Stimulated activated CD4-positive, alpha-beta T cell treated with anti-CD3 and anti-CD28 coated beads, Interleukin-4, amount 100 ng/mL, for 48 hours (primary cell): ENCODE measurements at regions not wholly inside any gene's neighbourhood (a gene's known extent, or its start where the extent isn't known, plus 50 kb on each side); places are given as distances from the start of the nearest gene placed in this dataset.
"Not testable (repeated sequence)": the region's sequence is repeated elsewhere in the genome, so short reads cannot be mapped to it uniquely, and the experiment has no call there.

Experiments used
- DNase-seq, 2 donors: peaks; one replicate each; pipeline ENCODE4 v3.0.0-alpha.2; 2020; ENCODE audit warnings: low read depth in 2 of 2

DNA sequence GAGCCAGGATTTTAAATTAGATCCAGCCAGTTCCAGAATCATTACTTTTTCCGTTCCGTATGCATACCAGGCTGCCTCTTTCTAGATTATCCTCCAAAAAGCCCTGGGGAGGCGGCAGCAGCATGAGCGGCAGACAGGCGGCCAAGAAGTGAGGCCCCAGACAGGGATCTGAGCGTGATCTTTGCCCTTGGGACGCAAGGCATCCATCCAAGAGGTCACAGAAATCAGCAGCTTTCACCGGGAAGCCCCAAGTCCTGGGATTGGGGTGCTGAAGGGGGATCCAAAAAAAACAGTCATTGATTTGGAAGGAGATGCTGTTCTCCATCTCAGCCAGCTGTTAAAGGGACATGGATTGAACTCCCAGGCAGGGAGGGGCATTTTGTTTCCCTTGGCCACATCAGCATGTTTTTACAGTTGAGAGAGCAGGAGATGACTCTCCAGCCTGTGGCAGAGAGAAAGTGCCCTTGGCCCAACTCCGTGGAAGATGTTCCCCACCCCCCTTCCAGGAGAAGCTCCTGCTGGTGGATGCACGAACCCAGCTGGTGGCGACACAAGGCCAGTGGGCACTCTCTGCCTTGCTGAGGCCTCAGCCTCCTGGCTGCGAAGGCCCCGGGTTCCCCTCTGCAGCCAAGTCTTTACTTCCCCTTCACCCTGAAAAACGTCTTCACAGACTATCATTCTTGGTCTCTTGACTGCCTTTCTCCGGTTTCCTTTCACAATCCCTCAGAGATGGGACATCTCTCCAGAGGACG, 265.6 kb downstream of the ANAPC1 start:
- no peak for DNase-seq

DNA sequence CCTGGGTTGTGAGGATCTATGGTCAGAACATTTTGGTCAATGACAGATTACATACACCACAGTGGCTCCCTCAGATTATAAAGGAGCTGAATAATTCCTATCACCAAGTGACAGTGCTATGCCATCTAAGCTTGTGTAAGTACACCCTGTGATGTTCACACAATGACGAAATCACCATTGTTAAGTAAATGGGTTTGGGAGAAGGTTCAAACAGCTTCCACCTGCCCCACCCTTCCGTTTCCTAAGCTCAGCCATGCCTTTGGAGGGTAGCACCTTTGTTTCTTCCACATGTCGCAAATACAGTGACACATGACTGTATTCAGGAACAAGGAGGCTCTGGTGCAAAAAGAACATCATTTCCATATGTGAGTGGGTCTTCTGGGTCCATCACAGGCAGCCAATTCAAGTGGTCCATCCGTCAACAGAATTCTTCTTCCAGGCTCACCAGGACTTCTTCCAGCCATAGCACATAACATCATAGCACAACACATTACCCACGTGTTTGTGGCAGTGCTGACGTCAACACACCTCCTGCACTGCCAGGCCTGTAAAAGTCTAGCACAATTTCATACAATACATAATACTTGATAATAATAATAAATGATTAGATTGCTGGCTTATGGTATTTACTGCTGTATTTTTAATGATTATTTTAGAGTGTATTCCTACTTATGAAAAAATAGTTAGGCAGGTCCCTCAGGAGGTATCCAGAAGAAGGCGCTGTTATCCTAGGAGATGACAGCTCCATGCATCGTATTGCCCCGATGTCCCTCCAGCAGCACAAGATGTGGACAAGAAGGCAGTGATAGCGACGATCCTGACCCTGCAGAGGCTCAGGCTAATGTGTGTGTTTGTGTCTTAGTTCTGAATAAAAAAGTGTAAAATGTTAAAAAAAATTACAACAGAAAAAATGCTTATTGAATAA, 264.8 kb downstream of the ANAPC1 start:
- no peak for DNase-seq

DNA sequence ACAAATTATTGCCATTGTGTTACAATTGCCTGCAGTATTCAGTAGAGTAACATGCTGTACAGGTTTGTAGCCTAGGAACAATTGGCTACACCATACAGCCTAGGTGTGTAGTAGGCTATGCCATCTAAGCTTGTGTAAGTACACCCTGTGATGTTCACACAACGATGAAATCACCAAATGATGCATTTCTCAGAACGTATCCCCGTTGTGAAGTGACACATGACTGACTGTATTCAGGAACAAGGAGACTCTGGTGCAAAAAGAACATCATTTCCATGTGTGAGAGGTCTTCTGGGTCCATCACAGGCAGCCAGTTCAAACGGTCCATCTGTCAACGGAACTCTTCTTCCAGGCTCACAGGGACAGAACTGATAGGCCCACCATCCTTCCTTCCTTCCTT, 263.7 kb downstream of the ANAPC1 start:
- no peak for DNase-seq

DNA sequence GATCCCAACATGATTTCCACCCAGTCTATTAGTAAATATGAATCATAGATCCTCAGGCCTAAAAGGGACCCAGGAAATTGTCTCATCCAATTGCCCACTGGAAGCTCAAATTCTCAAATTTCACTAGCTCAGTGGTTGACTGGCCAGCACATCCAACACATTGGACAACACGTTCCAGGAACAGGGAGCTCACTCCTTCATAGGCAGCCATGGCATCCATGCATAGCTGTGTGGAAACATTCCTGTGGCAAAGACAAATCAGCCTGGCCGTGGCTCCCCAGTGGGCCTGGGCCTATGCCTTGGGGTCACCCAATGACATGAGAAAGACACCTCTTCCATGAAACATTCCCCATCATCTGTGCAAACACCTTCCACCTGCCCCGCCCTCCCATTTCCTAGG, 261.1 kb downstream of the ANAPC1 start:
- no peak for DNase-seq

DNA sequence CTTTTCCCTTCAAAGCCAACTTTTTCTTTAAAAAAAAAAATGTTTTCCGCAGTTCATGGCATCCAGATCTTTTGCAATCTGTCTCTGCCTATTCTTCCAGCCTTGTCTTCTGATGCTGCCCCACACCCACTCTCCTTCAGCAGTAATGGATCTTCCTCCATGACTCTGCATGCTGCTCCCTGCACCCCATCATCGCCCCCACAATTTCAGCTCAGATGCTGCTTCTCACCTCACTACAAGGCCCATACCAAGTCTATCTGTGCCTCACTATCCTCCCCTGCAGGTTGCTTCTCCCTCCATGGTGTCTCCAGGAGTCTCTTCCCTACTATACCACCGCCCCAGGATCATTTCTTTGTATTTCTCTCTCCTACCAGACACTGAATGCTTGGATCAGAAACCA, 260.6 kb downstream of the ANAPC1 start:
- DNase-seq = no peak

DNA sequence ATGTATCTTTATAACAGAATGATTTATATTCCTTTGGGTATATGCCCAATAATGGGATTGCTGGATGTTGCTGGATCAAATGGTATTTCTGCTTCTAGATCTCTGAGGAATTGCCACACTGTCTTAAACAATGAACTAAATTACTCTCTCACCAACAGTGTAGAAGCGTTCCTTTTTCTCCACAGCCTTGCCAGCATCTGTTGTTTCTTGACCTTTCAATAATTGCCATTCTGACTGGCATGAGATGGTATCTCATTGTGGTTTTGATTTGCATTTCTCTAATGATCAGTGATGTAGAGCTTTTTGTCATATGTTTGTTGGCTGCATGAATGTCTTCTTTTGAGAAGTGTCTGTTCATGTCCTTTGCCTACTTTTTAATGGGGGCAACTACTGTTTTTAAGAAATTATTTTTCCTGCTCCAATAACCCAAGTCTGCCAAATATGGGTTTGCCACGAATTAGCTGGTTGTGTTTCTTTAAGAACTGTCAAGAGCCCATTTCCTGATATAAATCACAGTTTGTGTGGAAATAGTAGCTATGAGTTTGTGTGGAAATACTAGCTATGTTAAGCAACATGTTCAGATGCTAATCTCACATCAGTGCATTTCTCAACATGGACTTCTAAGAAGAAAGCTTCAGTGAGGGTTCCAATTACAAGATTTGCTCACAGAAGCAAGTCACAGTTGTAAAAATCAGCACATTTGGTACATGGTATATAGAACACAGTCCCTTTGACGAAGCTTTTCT, 259.4 kb downstream of the ANAPC1 start:
- no peak for DNase-seq

DNA sequence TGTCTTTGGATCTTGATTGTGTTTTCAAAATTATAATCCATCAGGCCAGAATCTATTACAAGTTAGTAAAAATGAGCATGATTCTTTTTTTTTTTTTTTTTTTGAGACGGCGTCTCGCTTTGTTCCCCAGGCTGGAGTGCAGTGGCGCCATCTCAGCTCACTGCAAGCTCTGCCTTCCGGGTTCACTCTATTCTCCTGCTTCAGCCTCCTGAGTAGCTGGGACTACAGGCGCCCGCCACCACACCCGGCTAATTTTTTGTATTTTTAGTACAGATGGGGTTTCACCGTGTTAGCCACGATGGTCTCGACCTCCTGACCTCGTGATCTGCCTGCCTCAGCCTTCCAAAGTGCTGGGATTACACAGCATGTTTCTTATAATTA, 258.8 kb downstream of the ANAPC1 start:
- DNase-seq = not testable (repeated sequence)

DNA sequence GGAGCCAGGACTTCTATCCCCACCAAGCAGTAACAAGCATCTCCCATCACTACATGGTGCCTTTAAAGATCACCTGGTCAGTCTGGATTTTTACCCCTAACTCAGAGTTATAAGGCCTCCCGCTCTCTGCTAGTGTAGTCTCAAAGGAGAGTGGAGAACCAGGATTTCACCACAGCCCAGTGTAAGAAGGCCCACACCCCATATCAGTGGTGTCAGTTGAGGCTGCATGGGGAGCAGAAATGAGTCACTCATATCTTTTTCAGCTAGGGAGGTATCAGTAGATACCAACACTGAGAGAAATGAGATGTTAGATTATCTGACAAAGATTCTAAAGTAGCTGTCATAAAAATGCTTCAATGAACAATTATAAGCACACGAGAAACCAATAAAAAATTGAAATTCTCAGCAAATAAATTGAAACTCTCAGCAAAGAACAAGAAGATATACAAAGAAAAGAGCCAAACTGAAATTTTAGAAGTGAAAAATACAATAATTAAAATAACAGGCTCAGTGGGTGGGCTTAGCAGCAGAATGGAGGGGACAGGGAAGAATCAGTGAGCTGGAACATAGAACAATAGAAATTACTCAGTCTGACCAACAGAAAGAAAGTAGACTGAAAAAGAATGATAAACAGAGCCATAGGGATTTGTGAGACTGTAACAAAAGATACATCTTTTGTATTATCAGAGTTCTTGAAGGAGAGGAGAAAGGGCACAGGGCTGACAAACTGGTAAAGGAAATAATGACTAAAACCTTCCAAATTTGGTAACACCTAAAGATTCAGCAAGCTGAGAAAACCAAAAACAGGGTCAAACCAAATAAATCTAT, 257.7 kb downstream of the ANAPC1 start:
- no peak for DNase-seq

DNA sequence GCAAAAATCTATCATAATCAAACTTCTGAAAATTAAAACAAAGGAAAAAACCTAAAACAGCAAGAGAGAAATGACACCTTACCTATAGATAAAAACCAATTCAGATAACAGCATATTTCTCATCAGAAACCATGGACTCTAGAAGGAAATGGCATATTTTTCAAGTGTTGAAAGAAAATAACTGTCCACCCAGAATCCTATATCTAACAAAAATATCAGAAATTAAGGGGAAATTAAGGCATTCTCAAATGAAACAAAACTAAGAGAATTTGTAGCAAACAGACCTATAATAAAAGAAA, 257.2 kb downstream of the ANAPC1 start:
- DNase-seq = no peak

DNA sequence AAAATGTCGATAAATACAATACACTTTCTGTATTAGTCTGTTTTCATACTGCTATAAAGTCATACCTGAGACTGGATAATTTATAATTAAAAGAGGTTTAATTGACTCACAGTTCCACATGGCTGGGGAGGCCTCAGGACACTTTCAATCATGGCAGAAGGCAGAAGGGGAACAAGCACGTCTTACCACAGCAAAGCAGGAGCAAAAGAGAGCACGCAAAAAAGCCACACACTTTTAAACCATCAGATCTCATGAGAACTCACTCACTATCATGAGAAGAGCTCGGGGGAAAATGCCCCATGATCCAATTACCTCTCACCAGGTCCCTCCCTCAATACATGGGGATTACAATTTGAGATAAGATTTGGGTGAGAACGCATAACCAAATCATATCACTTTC, 256.7 kb downstream of the ANAPC1 start:
- DNase-seq = no peak

DNA sequence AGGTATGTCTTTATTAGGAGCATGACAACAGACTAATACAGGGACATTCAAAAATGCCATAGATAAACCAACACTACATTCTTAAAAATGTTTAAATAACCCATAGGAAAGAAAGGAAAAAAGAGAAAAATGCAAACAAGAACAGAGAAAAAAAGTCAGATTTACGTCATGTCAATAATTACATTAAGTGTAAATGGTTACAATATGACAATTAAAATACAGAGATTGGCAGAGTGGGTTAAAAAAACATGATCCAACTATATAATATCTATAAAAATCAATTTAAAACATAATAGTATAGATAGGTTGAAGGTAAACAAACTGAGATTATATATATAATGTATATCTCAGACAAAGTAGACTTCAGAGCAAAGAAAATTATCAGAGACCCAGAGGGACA, 255.8 kb downstream of the ANAPC1 start:
- no peak for DNase-seq

DNA sequence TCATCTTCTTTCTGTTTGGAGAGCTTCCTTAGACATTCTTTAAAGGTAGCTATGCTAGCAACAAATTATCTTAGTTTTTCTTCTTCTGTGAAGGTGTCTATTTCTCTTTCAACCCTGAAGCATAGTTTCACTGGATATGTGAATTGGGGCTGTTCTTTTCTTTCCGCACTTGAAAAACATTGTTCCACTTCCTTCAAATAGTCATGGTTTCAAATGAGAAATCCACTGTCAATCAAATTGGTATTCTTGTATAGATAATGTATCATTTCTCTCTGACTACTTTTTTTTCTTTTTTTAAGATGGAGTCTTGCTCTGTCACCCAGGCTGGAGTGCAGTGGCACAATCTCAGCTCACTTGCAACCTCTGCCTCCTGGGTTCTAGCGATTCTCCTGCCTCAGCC, 254.0 kb downstream of the ANAPC1 start:
- DNase-seq = no peak

DNA sequence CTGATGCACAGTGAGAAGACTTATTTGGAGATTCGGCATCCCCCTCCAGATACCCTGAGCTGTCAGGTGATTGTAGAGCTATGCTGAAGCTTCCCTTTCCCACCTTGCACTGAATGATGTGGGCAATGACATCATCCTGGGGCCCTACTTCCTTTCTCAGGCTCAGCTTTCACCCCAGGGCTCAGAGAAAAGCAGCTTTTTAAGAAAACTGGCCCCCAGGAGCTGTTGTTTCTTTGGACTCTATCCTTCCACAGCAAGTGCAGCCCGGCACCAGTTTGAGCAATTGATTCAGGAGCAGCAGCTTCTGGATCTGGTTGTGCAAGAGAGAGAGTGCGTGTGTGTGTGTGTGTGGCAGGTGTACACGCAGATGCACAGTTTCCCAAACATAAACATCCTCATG, 251.3 kb downstream of the ANAPC1 start:
- no peak for DNase-seq

DNA sequence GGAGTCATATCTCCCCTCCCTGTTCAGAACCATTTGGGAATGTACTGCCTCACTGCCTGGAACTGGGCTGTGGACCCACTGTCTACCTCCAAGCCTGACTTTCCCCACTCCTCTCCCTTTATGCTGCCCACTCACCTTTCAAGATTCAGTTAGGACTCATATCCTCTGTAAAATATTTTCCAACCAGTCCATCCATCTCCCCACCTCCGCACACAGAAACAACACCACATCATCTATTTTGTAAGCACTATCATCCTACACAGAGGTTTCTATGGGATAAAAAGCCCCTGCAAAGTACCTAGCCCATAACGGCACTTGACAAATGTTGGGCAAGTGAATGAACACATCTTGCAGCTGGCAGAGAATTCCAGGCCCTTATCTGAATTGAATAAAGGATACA, 250.8 kb downstream of the ANAPC1 start:
- DNase-seq = no peak

DNA sequence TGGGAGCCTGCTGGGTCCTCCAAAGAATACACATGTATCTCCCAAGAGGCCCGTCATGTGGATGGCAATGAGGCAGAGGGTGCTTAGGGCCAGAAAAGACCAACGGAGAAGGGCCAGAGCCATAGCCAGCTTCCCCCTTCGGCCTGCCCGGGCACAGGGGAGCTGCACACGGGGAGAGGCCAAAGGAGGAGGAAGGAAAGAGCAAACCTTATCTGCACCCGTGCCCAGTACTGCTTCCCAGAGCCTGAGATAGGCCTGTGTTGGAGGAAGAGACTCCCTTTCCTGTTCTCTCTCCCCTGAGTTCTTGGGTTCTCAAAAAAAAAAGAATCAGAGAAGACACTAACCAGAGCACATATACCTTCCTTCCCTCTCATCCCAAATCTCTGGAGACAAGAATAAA, 250.3 kb downstream of the ANAPC1 start:
- DNase-seq = no peak

DNA sequence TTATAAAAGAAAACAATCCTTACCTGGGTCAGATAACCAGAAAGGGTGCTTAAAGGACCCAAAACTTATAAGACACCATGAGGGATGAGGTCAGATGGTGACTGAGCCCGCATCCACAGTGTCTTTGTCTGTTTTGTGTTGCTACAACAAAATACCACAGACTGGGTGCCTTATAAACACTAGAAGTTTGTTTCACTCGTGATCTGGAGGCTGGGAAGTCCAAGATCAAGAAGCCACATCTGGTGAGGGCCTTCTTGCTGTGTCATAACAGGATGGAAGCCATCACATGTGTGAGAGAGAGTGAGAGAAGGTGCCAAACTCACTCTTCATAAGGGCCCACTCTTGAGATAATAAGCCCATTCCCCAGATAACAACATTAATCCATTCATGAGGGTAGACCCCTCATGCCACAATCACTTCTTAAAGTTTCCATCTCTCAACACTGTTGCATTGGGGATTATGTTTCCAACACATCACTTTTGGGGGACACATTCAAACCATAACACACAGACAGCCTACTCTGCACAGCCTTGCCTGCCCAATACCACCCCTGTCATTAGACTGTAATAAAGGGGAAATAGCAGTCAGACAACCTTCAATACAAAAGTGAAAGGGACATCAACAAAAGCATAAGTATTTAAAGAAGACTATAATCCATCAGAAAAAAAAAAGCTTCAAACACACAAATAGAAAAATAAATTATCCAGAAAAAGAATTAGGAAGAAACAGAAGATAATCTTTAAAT, 249.8 kb downstream of the ANAPC1 start:
- no peak for DNase-seq

DNA sequence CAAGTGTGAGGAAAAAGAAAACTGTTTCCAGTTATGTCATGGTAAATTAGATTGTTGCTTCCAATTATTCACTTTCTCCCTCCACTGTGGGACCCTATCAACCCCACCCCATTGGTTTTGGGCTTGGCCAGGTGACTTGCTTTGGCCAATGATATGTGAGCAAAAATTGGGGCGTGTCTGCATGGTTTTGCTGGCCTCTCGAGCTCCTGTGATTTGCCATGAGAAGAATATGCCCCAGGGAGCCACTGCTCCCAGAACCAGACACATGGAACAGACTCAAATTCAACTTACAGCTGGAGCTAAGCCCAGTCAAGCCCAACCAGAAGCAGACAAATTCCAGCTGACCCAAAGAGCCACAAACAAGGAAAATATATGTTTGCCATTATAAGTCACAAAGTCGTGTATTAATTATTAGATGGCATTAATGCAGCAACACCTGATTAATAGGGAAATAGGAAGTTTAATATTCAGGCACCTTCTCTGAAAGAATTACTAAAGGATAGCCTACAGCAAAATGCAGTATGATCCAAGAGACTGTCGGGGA, 248.9 kb downstream of the ANAPC1 start:
- DNase-seq = no peak

DNA sequence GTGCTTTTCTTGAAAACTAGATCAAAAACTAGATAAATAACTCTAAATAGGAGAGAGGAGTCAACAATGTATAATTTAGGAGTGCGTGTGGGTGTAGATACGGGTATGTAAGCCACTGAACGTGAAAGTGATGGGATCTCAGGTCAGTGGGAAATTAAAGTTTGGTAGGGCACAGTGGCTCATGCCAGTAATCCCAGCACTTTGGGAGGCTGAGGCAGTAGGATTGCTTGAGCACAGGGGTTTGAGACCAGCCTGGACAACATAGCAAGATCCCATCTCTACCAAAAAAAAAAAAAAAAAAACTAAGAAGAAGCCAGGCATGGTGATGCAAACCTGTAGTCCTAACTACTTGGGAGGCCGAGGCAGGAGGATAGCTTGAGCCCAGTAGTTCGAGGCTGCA, 247.1 kb downstream of the ANAPC1 start:
- no peak for DNase-seq

DNA sequence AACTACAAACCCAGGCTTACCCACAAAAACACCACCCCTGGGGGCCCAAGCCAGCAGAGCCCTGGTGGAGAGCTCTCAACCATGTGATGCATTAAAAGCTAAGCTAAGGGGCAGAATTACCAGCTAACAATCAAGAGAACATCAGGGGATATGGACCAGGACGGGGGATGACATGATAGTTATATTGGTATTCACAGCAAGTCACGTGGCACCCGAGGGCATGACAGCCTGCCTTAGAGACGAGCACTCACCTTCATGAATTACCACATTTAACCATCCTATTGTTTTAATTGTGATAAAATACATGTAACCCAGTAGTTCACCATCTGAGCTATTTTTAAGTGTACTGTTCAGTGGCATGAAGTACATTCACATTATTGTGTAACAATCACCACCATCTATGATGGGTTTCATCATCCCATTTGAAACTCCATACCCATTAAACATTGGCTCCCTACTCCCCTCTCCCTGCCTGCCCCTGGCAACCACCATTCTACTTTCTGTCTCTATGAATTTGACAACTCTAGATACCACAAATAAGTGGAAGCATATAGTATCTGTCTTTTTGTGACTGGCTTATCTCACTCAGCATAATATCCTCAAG, 245.6 kb downstream of the ANAPC1 start:
- DNase-seq = no peak

DNA sequence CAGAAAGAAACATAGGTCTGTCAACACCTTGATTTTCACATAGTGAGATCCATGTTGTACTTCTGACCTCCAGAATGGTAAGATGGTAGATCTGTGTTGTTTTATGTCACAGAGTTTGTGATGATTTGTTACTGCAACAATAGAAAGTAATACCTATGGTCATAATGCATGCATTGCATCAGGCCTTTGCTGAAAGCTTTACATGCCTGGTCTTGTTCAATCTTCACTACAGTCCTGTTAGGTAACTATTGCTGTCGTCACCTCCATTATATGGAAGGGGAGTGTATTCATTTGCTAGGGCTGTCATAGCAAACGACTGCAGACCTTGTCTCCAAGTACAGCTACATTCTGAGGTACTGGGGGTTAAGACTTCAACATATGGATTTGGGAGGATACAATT, 243.5 kb downstream of the ANAPC1 start:
- no peak for DNase-seq
